ENCODE measurements at regions not wholly inside any gene's neighbourhood (a gene's known extent, or its start where the extent isn't known, plus 50 kb on each side); places are given as distances from the start of the nearest gene placed in this dataset.

DNA sequence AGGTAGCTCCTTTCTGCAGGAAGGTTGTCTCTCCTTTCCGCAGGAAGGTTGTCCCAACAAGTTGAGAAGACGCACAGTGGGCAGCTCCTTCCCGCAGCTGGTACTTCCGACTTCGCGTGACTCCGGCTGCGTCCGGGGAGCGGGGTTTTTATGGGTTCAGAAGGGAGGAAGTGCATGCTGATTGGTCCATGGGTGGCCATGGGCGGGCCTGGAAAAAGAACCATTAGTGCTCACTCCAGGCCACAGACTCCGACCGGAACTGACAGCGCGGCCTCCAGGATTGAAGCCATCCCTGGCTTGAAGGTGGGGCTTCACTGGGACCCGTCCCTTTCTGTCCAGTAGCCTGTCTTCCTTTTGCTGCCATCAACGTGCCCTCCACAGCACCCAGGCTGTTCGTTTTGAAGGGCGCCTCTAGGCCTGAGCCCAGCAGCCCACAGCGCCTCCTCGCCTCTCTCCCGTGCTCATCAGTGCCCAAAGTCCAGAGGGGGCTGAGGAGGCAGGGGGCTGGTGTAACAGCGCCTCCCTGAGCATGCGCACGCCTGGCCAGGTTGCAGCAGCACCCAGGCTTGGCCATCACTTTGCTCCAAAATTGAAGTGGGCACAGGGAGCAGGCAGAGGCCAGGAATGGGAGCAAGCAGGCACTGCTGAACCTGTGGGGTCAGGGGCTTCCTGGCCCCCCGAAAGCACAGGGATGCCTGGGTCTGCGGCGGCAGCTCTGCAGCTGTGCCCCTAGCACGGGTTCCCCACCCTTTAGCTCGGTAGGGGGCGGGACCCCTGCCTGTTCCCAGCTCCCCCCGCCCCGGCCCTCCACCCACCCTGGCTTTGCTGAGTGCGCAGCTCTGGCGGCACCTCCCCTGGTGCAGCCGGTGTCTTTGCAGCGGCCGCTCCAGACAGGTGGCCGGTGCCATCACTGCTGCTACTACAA lies 330.6 kb upstream of the MCTP2 start:
- TF ChIP-seq CTCF (conservative IDR thresholded peaks at IDR 0.05) = no peak
- Mint-ChIP-seq H3K9me3 (no peaks in the 10 kb centered on the region), H3K27me3 (ENCODE audit: insufficient read depth) (no peaks in the 10 kb centered on the region), H3K36me3 (ENCODE audit: low read depth) (no peaks in the 10 kb centered on the region), H3K27ac (no peak overlapping the region), H3K4me1 (no peaks in the 10 kb centered on the region), H3K4me3 (no peak overlapping the region)
- WGBS, 2 experiments (ENCODE audit: insufficient coverage in 1 of 2, insufficient read length in 1 of 2) = 94 to 95% methylated on average over 17 to 38 of the region's 39 CpGs
- Histone ChIP-seq H3K36me3 (ENCODE audit: control insufficient read depth, insufficient read depth, low read length) (no peaks in the 10 kb centered on the region), H3K9ac (ENCODE audit: extremely low read depth, low read length, poor library complexity, severe bottlenecking) (no peak overlapping the region), H3K9me3 (ENCODE audit: control insufficient read depth, low read length) (no peaks in the 10 kb centered on the region), H3K27ac (ENCODE audit: low read depth, low read length) (no peak overlapping the region), H3K27me3 (ENCODE audit: control insufficient read depth, insufficient read depth, low read length, poor library complexity, severe bottlenecking) (no peaks in the 10 kb centered on the region), H3K4me1 (ENCODE audit: control insufficient read depth, insufficient read depth, low read length) (no peaks in the 10 kb centered on the region), H3K4me3 (ENCODE audit: low read length) (no peak overlapping the region)
- DNase-seq = peak; percentile 65

DNA sequence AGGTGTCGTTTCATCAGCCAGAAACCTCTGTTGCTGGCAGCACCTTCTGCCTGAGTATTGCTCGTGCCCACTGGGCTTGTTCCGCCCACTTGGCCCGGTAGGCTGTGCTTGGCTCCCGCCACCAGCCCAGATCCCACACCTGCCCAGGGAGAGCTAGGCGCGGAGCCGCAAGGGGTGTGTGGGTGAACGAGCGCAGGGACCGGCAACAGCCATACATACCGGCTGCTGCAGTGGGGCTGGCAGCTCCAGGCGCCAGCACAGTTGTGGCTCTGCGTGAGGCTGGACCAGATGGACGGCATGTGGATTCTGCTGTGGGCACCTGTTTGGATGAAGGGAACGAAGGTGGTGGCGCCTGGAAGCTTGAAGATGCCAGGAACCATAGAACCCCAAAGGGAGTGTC lies 331.5 kb upstream of the MCTP2 start:
- H3K9me3 Mint-ChIP-seq = no peaks in the 10 kb centered on the region
- H3K4me1 Mint-ChIP-seq = no peaks in the 10 kb centered on the region
- H3K36me3 ChIP-seq (ENCODE audit: control insufficient read depth, insufficient read depth, low read length) = no peaks in the 10 kb centered on the region
- no peaks in the 10 kb centered on the region for H3K4me1 ChIP-seq (ENCODE audit: control insufficient read depth, insufficient read depth, low read length)
- no peak overlapping the region for H3K27ac Mint-ChIP-seq
- no peaks in the 10 kb centered on the region for H3K27me3 ChIP-seq (ENCODE audit: control insufficient read depth, insufficient read depth, low read length, poor library complexity, severe bottlenecking)
- H3K9me3 ChIP-seq (ENCODE audit: control insufficient read depth, low read length) = no peaks in the 10 kb centered on the region
- no peaks in the 10 kb centered on the region for H3K36me3 Mint-ChIP-seq (ENCODE audit: low read depth)
- no peak overlapping the region for H3K9ac ChIP-seq (ENCODE audit: extremely low read depth, low read length, poor library complexity, severe bottlenecking)
- H3K27ac ChIP-seq (ENCODE audit: low read depth, low read length) = no peak overlapping the region
- H3K4me3 Mint-ChIP-seq = no peak overlapping the region
- DNase-seq = no peak
- no peak for TF ChIP-seq CTCF (conservative IDR thresholded peaks at IDR 0.05)
- WGBS, 2 experiments (ENCODE audit: insufficient coverage in 1 of 2, insufficient read length in 1 of 2) = 91 to 93% methylated on average over 13 to 17 of the region's 17 CpGs
- no peak overlapping the region for H3K4me3 ChIP-seq (ENCODE audit: low read length)
- no peaks in the 10 kb centered on the region for H3K27me3 Mint-ChIP-seq (ENCODE audit: insufficient read depth)

DNA sequence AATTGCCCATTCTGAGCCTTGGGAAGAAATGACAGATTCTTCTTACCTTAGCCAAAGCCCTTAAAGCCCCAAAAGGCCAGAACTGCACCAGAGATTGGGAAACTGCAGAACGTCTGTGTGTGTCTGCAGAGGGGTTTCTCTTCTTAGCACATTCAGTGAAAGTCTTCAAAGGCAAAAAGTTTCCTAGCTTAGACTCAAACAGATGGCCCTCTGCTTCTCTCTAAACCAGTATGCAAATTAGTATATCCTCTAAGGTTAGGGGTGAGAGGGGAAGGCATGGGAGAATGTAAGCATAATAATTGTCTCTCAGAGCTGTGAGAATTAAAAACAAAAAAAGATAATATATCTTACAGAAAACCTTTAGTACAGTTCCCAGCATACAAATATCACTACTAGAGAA lies 334.0 kb upstream of the MCTP2 start:
- H3K27ac ChIP-seq (ENCODE audit: low read depth, low read length) = no peak overlapping the region
- no peaks in the 10 kb centered on the region for H3K36me3 Mint-ChIP-seq (ENCODE audit: low read depth)
- H3K36me3 ChIP-seq (ENCODE audit: control insufficient read depth, insufficient read depth, low read length) = no peaks in the 10 kb centered on the region
- H3K4me1 Mint-ChIP-seq = peaks cover 6% of the 10 kb centered on the region
- DNase-seq = no peak
- no peaks in the 10 kb centered on the region for H3K27me3 Mint-ChIP-seq (ENCODE audit: insufficient read depth)
- no peaks in the 10 kb centered on the region for H3K27me3 ChIP-seq (ENCODE audit: control insufficient read depth, insufficient read depth, low read length, poor library complexity, severe bottlenecking)
- H3K4me1 ChIP-seq (ENCODE audit: control insufficient read depth, insufficient read depth, low read length) = no peaks in the 10 kb centered on the region
- H3K4me3 ChIP-seq (ENCODE audit: low read length) = no peak overlapping the region
- no peak overlapping the region for H3K9ac ChIP-seq (ENCODE audit: extremely low read depth, low read length, poor library complexity, severe bottlenecking)
- H3K9me3 Mint-ChIP-seq = no peaks in the 10 kb centered on the region
- TF ChIP-seq CTCF (conservative IDR thresholded peaks at IDR 0.05) = no peak
- H3K9me3 ChIP-seq (ENCODE audit: control insufficient read depth, low read length) = no peaks in the 10 kb centered on the region
- H3K4me3 Mint-ChIP-seq = no peak overlapping the region
- WGBS, 2 experiments (ENCODE audit: insufficient coverage in 1 of 2, insufficient read length in 1 of 2) = 68% methylated on average over 1 of the region's 1 CpG; no CpG with 5 or more reads in 1 of the 2 experiments
- H3K27ac Mint-ChIP-seq = no peak overlapping the region

Data from endodermal cell (in vitro differentiated cells).